HepG2 (cell line): ENCODE measurements at regions not wholly inside any gene's neighbourhood (a gene's known extent, or its start where the extent isn't known, plus 50 kb on each side); places are given as distances from the start of the nearest gene placed in this dataset.

Experiments
- BCL6 ChIP-seq: IDR thresholded peaks from 2 replicates; pipeline ENCODE4 v1.6.1; 2016; ENCODE audit warnings: missing genetic modification reagents, missing compliant biosample characterization
- ELF1 ChIP-seq: sonication (generic); formaldehyde crosslinking; IDR thresholded peaks from 2 replicates; pipeline ENCODE4 v1.4.0; 2020; ENCODE audit warnings: missing genetic modification reagents
- MATR3 ChIP-seq: sonication (generic); formaldehyde crosslinking; IDR thresholded peaks from 2 replicates; pipeline ENCODE4 v1.4.0; 2020; ENCODE audit warnings: missing genetic modification reagents
- MYC ChIP-seq: sonication (generic); formaldehyde crosslinking; IDR thresholded peaks from 2 replicates; pipeline ENCODE4 v1.9.0; 2021; ENCODE audit warnings: missing genetic modification reagents, borderline replicate concordance
- NR3C1 ChIP-seq: sonication (generic); formaldehyde crosslinking; IDR thresholded peaks from 2 replicates; pipeline ENCODE4 v1.4.0; 2020; ENCODE audit warnings: missing genetic modification reagents
- POGZ ChIP-seq: sonication (generic); formaldehyde crosslinking; IDR thresholded peaks from 2 replicates; pipeline ENCODE4 v1.4.0; 2020; ENCODE audit warnings: mild to moderate bottlenecking, missing genetic modification reagents
- RNF2 ChIP-seq: fragments of 450-650 bp; conservative IDR thresholded peaks from 2 replicates; pipeline ENCODE4 v1.6.1; 2016; ENCODE audit warnings: low read depth
- RXRA ChIP-seq: sonication (generic); formaldehyde crosslinking; IDR thresholded peaks from 2 replicates; pipeline ENCODE4 v1.5.1; 2020; ENCODE audit warnings: missing genetic modification reagents
- SALL1 ChIP-seq: sonication (generic); formaldehyde crosslinking; IDR thresholded peaks from 2 replicates; pipeline ENCODE4 v1.8.0; 2022; ENCODE audit warnings: mild to moderate bottlenecking, missing genetic modification reagents
- SKI ChIP-seq: fragments of 450-650 bp; IDR thresholded peaks from one replicate; pipeline ENCODE4 v1.6.1; 2018; ENCODE audit warnings: mild to moderate bottlenecking; ENCODE audit not compliant: partially characterized antibody
- STAT5B ChIP-seq: sonication (generic); formaldehyde crosslinking; IDR thresholded peaks from 2 replicates; pipeline ENCODE4 v1.4.0; 2020; ENCODE audit warnings: missing genetic modification reagents
- TBL1XR1 ChIP-seq: fragments of 150-350 bp; IDR thresholded peaks from 2 replicates; pipeline ENCODE4 v1.6.1; 2014; ENCODE audit warnings: borderline replicate concordance, low read length; ENCODE audit not compliant: partially characterized antibody
- ZNF496 ChIP-seq: sonication (generic); formaldehyde crosslinking; IDR thresholded peaks from 2 replicates; pipeline ENCODE4 v1.8.1; 2023; ENCODE audit warnings: mild to moderate bottlenecking, moderate library complexity, missing genetic modification reagents; ENCODE audit not compliant: insufficient replicate concordance
- ZNF530 ChIP-seq: sonication (generic); formaldehyde crosslinking; IDR thresholded peaks from 2 replicates; pipeline ENCODE4 v1.5.0; 2020; ENCODE audit warnings: low read depth, mild to moderate bottlenecking, missing genetic modification reagents
- ZNF687 ChIP-seq: sonication (generic); formaldehyde crosslinking; IDR thresholded peaks from 2 replicates; pipeline ENCODE4 v1.5.1; 2020; ENCODE audit warnings: mild to moderate bottlenecking, missing genetic modification reagents, moderate library complexity
- ZNF740 ChIP-seq: sonication (generic); formaldehyde crosslinking; IDR thresholded peaks from 2 replicates; pipeline ENCODE4 v1.4.0; 2020; ENCODE audit warnings: missing genetic modification reagents
- TF ChIP-seq, protein P1 (sequence below): IDR thresholded peaks from 2 replicates; pipeline ENCODE4 v1.6.1; 2012; ENCODE audit warnings: inconsistent platforms
- TF ChIP-seq, protein P2 (sequence below): sonication (generic); formaldehyde crosslinking; IDR thresholded peaks from 2 replicates; pipeline ENCODE4 v1.4.0; 2020; ENCODE audit warnings: mild to moderate bottlenecking, missing genetic modification reagents
- TF ChIP-seq, protein P3 (sequence below): sonication (generic); formaldehyde crosslinking; IDR thresholded peaks from 2 replicates; pipeline ENCODE4 v1.4.0; 2020; ENCODE audit warnings: missing genetic modification reagents; ENCODE audit errors: not compliant biosample characterization
- TF ChIP-seq, protein P4 (sequence below): IDR thresholded peaks from 2 replicates; pipeline ENCODE4 v1.6.1; 2018; ENCODE audit warnings: missing genetic modification reagents, mild to moderate bottlenecking, missing compliant biosample characterization

GRCh38 chr13:50672025-50672424 lies 171.5 kb downstream of the DLEU7 start (continued):
- TF ChIP-seq ZNF687 (no peak), SKI (peak; percentile 13), POGZ (peak; percentile 58; the same call in 1 of the 2 replicates), STAT5B (CRISPR knock-in tag) (no peak), MATR3 (no peak), ELF1 (CRISPR knock-in tag) (0 out of 2 replicates have a peak, but pooled peaks have one; percentile 21), TBL1XR1 (peak; percentile 59), ZNF530 (CRISPR knock-in tag) (no peak), ZNF496 (CRISPR knock-in tag) (no peak), RXRA (CRISPR knock-in tag) (peak; percentile 86; the same call in 1 of the 2 replicates), ZNF740 (peak; percentile 99), MYC (CRISPR knock-in tag) (no peak), BCL6 (CRISPR knock-in tag) (peak; percentile 68), SALL1 (CRISPR knock-in tag) (peak; percentile 70), RNF2 (no peak), NR3C1 (CRISPR knock-in tag) (no peak)
- TF ChIP-seq, protein P1, sequence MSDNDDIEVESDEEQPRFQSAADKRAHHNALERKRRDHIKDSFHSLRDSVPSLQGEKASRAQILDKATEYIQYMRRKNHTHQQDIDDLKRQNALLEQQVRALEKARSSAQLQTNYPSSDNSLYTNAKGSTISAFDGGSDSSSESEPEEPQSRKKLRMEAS, result no peak
- TF ChIP-seq, protein P2, sequence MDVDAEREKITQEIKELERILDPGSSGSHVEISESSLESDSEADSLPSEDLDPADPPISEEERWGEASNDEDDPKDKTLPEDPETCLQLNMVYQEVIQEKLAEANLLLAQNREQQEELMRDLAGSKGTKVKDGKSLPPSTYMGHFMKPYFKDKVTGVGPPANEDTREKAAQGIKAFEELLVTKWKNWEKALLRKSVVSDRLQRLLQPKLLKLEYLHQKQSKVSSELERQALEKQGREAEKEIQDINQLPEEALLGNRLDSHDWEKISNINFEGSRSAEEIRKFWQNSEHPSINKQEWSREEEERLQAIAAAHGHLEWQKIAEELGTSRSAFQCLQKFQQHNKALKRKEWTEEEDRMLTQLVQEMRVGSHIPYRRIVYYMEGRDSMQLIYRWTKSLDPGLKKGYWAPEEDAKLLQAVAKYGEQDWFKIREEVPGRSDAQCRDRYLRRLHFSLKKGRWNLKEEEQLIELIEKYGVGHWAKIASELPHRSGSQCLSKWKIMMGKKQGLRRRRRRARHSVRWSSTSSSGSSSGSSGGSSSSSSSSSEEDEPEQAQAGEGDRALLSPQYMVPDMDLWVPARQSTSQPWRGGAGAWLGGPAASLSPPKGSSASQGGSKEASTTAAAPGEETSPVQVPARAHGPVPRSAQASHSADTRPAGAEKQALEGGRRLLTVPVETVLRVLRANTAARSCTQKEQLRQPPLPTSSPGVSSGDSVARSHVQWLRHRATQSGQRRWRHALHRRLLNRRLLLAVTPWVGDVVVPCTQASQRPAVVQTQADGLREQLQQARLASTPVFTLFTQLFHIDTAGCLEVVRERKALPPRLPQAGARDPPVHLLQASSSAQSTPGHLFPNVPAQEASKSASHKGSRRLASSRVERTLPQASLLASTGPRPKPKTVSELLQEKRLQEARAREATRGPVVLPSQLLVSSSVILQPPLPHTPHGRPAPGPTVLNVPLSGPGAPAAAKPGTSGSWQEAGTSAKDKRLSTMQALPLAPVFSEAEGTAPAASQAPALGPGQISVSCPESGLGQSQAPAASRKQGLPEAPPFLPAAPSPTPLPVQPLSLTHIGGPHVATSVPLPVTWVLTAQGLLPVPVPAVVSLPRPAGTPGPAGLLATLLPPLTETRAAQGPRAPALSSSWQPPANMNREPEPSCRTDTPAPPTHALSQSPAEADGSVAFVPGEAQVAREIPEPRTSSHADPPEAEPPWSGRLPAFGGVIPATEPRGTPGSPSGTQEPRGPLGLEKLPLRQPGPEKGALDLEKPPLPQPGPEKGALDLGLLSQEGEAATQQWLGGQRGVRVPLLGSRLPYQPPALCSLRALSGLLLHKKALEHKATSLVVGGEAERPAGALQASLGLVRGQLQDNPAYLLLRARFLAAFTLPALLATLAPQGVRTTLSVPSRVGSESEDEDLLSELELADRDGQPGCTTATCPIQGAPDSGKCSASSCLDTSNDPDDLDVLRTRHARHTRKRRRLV (CRISPR knock-in tag), result no peak
- TF ChIP-seq, protein P3, sequence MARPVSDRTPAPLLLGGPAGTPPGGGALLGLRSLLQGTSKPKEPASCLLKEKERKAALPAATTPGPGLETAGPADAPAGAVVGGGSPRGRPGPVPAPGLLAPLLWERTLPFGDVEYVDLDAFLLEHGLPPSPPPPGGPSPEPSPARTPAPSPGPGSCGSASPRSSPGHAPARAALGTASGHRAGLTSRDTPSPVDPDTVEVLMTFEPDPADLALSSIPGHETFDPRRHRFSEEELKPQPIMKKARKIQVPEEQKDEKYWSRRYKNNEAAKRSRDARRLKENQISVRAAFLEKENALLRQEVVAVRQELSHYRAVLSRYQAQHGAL (CRISPR knock-in tag), result peak; percentile 43
- TF ChIP-seq, protein P4, sequence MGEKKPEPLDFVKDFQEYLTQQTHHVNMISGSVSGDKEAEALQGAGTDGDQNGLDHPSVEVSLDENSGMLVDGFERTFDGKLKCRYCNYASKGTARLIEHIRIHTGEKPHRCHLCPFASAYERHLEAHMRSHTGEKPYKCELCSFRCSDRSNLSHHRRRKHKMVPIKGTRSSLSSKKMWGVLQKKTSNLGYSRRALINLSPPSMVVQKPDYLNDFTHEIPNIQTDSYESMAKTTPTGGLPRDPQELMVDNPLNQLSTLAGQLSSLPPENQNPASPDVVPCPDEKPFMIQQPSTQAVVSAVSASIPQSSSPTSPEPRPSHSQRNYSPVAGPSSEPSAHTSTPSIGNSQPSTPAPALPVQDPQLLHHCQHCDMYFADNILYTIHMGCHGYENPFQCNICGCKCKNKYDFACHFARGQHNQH, result 0 out of 2 replicates have a peak, but pooled peaks have one; percentile 38
